NCI-H82 treated with DMSO at 0.1 percent for 48 hours (cell line): ENCODE measurements at regions not wholly inside any gene's neighbourhood (a gene's known extent, or its start where the extent isn't known, plus 50 kb on each side); places are given as distances from the start of the nearest gene placed in this dataset.

Experiments used
- DNase-seq: peaks from one replicate; lab custom pipeline; 2025; ENCODE audit not compliant: unreplicated experiment; lab: John Stamatoyannopoulos, UW

GRCh38 chr2:19723021-19723420 lies 178.8 kb downstream of the TTC32 start:
- DNase-seq = no peak

DNA sequence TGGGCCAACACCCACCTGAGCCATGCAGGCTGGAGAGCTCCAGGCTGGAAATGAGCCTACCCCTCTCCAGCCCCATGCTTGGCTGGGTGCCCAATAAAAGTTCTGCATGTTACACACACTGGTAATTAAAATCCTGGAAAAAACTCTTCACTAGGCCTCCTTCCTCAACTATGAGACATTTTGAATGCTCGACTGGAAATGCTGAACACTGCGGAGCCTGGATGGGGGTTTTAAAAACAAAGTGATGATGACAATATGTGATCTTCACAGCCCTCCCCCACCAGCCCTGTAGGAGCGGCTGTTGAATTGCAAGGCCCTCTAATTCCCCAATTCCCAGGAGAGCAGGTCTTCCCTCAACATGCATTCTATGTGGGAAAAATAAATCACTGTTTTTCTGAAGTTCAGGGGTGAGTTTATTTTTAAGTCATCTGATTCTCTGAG lies 179.2 kb downstream of the TTC32 start:
- no peak for DNase-seq

DNA sequence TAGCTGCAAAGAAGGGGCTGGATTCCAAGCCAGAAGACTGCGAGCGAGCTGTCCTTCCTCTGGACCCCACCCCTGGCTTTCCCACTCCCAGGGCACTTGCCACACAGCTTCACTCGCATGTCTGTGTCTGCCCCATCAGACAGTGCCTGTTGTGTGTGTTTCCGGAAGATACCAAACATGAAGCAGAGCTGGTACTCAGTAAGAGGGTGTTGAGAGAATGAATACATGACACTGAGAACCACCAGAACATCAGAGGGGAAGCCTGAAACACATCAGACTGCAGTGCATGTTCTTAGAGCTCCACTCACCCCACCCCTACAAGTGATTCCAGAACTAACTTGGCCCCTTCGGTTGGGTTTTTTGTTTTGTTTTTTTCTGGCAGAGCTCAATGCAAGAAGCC lies 181.5 kb downstream of the TTC32 start:
- DNase-seq = no peak

GRCh38 chr2:19719540-19719939 lies 182.2 kb downstream of the TTC32 start:
- DNase-seq = no peak

- no peak for DNase-seq
These were observed 184.3 kb downstream of the TTC32 start for GRCh38 chr2:19717446-19717845.

DNA sequence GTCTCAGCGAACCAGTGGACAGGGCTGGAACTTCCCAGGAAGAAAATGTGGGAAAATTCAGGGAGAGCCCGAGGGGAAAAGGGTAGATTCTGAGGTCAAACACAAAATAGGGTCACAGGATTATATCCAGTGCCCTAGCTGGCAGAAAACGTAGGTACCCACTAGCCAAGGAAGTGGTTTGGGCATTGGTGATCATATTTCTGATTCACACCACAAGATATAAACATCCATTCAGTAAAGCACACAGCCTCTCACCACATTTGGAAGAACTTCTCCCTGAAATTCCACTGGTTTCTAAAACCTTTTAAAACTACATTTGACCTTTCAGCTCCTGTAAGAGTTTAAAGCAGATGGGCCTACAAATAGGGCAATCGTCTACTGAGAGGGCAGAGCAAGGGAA lies 186.9 kb downstream of the TTC32 start:
- DNase-seq = no peak

- no peak for DNase-seq
These were observed 188.9 kb downstream of the TTC32 start for GRCh38 chr2:19712850-19713249.

GRCh38 chr2:19711470-19712372 lies 190.1 kb downstream of the TTC32 start:
- no peak for DNase-seq

DNA sequence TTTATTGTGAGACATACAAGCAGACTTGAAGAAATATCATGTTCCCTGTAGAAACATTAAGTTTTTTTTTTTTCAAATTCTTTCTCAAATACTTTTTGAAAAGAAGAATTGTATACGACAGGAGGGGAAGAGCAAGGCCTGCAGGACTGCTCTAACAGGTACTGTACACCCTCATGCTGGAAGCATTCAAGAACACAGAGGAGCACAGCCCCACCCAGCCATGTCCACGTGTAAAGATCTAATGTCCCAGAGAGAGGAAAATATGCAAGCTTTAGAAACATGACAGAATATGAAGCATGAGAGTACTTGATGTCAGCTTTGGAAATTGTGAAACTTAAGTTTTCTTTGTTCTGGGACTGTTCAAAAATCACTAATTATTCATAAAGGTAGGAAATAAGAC lies 191.6 kb downstream of the TTC32 start:
- DNase-seq = no peak

DNA sequence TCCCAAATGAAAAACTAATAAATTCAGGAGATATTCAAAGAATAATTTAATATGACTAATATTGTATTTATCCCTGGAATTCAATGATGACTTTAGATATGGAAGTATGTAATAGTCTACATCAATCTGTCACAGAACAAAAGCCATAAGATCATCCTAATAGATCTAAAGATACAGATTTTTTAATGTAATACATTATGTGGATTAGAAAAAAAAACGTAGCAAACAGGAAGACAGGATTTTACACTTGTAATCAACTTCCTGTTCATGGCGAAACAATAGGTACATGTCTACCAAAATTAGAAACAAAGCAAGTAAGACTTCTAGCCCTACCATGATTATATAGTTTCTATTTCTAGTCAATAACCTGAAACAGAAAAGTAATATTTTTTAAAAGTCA lies 192.2 kb downstream of the TTC32 start:
- DNase-seq = no peak

- DNase-seq = no peak
These were observed 193.0 kb downstream of the TTC32 start for GRCh38 chr2:19708776-19709175.

DNA sequence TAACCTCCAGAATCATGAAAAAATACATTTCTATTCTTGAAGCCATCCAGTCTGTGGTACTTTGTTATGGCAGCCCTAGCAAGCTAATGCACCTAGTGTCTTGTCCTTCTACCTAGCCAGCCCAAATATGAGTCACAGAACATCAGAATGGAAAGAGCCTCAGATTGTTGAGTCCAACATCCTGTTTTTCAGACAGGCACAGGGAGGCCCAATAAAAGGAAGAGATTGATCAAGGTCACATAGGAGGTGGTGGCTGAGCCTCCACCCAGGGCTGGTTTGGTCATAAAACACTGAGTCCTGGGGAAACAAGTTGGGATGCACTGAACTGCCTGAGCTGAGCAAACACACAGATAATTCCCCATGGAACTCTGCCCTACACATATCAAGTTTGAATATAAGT lies 195.5 kb downstream of the TTC32 start:
- no peak for DNase-seq

- DNase-seq = no peak
These were observed 199.5 kb downstream of the TTC32 start for GRCh38 chr2:19702267-19702666.

GRCh38 chr2:19700861-19701585 lies 200.8 kb downstream of the TTC32 start:
- DNase-seq = no peak

GRCh38 chr2:19697131-19697530 lies 204.7 kb downstream of the TTC32 start:
- DNase-seq = no peak

DNA sequence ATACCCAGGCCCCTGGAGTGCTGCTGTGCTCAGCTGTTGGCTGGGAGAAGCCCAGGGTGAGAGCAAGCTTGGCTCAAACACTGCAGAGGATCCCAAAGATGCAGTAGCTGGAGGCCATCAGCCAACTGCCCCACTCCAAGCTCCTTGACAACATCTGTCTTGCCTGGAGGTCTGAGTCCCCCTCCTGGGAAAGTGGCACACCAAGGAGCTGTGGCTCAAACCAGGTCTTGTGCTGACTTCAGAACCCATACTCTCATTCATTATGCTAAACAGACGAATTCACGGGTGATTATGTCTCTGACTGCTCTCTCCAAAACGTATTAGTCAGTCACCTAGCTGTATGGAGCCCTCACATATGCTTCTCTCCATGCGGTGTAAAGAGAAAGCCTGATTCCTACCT lies 206.1 kb downstream of the TTC32 start:
- DNase-seq = no peak

- DNase-seq = no peak
These were observed 209.9 kb downstream of the TTC32 start for GRCh38 chr2:19691892-19692291.

DNA sequence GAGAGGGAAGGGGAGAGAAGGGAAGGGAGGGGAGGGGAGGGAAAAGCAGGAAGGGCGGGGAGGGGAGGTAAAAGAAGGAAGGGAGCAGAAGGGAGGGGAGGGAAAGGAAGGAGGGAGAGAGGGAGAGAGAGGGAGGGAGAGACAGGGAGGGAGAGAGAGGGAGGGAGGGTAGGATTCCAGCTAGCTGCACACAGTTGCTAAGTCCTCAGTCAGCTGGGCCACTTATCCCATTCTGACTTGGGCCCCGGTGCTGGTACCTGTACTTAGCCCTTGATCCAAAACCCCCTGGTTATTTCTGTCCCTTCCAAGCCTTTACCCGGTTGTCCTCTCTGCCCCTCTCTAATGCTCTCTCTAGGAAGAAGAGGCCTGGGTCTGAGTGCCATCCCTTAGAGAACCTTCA lies 211.4 kb downstream of the TTC32 start:
- no peak for DNase-seq

- no peak for DNase-seq
These were observed 212.1 kb downstream of the TTC32 start for GRCh38 chr2:19689646-19690168.

GRCh38 chr2:19688059-19688458 lies 213.7 kb downstream of the TTC32 start:
- no peak for DNase-seq

DNA sequence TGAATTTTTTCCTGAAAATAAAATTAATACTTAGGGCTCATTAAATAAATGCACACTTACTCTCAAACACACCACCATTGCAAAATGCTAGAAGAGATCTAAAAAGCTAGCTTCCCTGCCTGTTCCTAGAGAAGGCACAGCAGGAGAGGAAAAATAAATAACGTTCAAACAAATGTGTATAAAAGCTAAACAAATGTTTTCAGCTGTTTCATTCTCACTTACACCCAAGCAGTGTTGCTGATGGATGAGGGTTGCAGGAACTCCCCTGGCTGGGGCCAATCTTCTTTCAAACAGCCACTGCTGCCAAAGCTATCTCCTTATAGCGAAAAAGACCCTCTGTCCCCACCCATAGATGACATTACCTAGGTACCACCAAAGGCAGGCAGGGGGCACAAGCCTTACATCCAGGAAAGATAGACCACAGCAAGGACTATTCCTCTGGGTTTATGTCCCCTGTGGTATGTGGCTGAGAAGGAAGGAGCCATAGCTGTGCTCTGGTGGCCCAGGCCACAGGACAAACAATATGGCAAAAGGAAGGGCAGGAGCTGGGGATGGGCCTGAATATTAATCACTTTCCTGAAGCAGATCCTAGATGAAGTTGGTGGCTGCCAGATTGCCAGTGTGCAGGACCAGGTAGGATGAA lies 214.6 kb downstream of the TTC32 start:
- DNase-seq = no peak

DNA sequence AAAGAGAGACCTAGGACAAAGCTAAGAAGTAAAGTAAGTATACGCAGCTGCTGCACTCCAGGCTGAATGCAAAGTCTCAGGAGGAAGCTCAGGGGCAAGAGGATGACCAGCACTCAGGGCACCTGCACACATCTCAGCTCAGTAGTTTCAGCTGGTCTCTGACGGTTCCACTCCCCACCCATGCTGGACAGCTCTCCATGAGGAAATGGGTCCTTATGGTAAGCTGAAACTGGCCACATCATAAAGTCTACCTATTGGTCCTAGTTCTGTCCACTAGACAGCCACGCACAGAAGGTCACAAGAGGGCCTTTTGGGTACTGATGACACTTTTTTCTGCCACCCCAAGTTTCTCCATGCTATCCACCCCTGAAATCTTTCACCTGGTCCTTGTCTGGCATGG lies 215.3 kb downstream of the TTC32 start:
- no peak for DNase-seq
